ENCODE measurements at regions not wholly inside any gene's neighbourhood (a gene's known extent, or its start where the extent isn't known, plus 50 kb on each side); places are given as distances from the start of the nearest gene placed in this dataset.

DNA sequence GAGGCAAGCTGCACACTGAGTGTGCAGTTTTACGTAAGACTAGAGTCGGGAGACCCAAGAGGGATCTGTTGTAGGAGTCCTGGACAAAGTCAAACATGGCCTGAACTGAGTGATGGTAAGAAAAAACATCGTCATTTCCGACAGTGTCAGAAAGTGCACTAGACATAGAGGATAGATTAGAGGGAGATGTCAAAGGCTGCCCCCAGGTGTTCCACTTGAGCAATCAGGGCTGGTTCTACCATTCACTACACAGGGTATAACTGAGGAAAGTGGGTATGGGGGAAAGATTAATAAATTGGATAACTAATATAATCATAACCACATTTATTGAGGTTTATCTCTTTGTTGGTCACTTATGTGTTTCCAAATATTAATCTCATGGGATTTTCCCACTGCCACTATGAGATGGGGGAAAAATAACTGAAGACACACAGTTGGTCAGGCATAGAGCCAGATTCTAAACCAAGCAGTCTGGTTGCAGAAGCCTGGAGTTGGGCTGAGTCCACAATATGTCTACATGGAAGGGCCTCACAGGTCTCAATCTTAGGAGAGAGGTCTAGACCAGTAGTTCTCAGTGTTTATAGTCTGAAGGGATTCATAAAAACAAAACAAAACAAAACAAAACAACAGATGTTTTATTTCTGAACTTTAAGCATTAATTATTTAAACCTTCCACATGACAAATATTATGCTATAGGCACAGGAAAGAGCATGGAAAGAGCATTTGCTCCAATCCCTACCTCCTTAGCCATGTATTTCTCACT is 766.5 kb downstream of the NTRK3 start:
- Histone ChIP-seq H3K4me3 (no peak overlapping the region), H3K27ac (no peak overlapping the region), H3K36me3 (no peaks in the 10 kb centered on the region), H3K4me1 (peaks cover 0 to 33% (median 0%) of the 10 kb centered on the region in 4 donors), H3K9me3 (no peaks in the 10 kb centered on the region), H3K27me3 (no peaks in the 10 kb centered on the region)
- no peak for TF ChIP-seq CTCF (IDR thresholded peaks at IDR 0.05)
- no peak for DNase-seq
- intact Hi-C loops (cut with DNase I; ENCODE audit: low total_unique reads), result no loop called here

DNA sequence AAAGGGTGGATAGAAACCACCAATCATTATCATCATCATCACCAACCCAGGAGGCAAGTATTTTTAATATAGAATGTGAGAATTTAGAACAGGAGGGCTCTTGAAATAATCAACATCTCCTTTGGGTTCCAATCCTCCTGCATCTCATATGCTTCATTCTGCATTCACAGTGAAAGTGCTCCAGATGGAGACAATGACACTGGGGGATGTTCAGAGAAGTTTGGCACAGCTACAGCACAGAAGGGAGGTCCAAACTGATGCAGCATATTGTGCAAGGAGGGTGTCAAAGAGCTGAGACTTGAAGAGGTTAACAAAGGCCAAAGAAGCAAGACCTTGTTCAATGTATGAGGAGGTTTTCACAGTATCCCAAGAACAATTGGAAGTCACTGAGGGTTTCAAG is 767.1 kb downstream of the NTRK3 start:
- H3K27ac ChIP-seq, result no peak overlapping the region
- intact Hi-C loops (cut with DNase I; ENCODE audit: low total_unique reads), result no loop called here

GRCh38 chr15:87487484-87487883 is 769.1 kb downstream of the NTRK3 start:
- intact Hi-C loops (cut with DNase I; ENCODE audit: low total_unique reads), result no loop called here
- H3K27ac ChIP-seq, result no peak overlapping the region

More for the DNA sequence above, 767.1 kb downstream of the NTRK3 start:
- no peak for TF ChIP-seq CTCF (IDR thresholded peaks at IDR 0.05)
- no peak for DNase-seq
- peaks cover 0 to 33% (median 0%) of the 10 kb centered on the region in 4 donors for H3K4me1 ChIP-seq
- no peaks in the 10 kb centered on the region for H3K27me3 ChIP-seq
- H3K9me3 ChIP-seq, result no peaks in the 10 kb centered on the region
- H3K36me3 ChIP-seq, result no peaks in the 10 kb centered on the region
- H3K4me3 ChIP-seq, result no peak overlapping the region

GRCh38 chr15:87483468-87483867 is 773.1 kb downstream of the NTRK3 start:
- H3K27ac ChIP-seq, result no peak overlapping the region
- H3K27me3 ChIP-seq, result no peaks in the 10 kb centered on the region
- no peaks in the 10 kb centered on the region for H3K36me3 ChIP-seq
- H3K4me1 ChIP-seq, result peaks cover 0 to 9% (median 0%) of the 10 kb centered on the region in 4 donors
- intact Hi-C loops (cut with DNase I; ENCODE audit: low total_unique reads), result no loop called here
- no peak for DNase-seq
- no peaks in the 10 kb centered on the region for H3K9me3 ChIP-seq
- H3K4me3 ChIP-seq, result no peak overlapping the region
- TF ChIP-seq CTCF (IDR thresholded peaks at IDR 0.05), result no peak

More at GRCh38 chr15:87487484-87487883, 769.1 kb downstream of the NTRK3 start:
- Histone ChIP-seq H3K9me3 (no peaks in the 10 kb centered on the region), H3K36me3 (no peaks in the 10 kb centered on the region), H3K27me3 (no peaks in the 10 kb centered on the region), H3K4me3 (no peak overlapping the region), H3K4me1 (peaks cover 0 to 23% (median 0%) of the 10 kb centered on the region in 4 donors)
- no peak for DNase-seq
- no peak for TF ChIP-seq CTCF (IDR thresholded peaks at IDR 0.05)

GRCh38 chr15:87481126-87481525 is 775.4 kb downstream of the NTRK3 start:
- no peak for TF ChIP-seq CTCF (IDR thresholded peaks at IDR 0.05)
- Histone ChIP-seq H3K4me1 (peaks cover 0 to 9% (median 6%) of the 10 kb centered on the region in 4 donors), H3K36me3 (no peaks in the 10 kb centered on the region), H3K4me3 (no peak overlapping the region), H3K9me3 (no peaks in the 10 kb centered on the region), H3K27me3 (no peaks in the 10 kb centered on the region), H3K27ac (no peak overlapping the region)
- DNase-seq, result no peak
- intact Hi-C loops (cut with DNase I; ENCODE audit: low total_unique reads), result no loop called here

All from tibial artery (tissue), 4 donors.